Ovary (tissue), 3 donors: ENCODE measurements at regions not wholly inside any gene's neighbourhood (a gene's known extent, or its start where the extent isn't known, plus 50 kb on each side); places are given as distances from the start of the nearest gene placed in this dataset.

Experiments
- CTCF ChIP-seq, 3 donors: fragments of 450-650 bp in 2 of 3; fragments of 200-600 bp in 1 of 3; IDR thresholded peaks; one replicate each; pipeline versions ENCODE4 v1.5.1 to v1.8.0; 2016 to 2022; ENCODE audit warnings: antibody characterized with exemption in 3 of 3, mild to moderate bottlenecking in 1 of 3
- EP300 ChIP-seq: sonication (generic); formaldehyde crosslinking; IDR thresholded peaks from one replicate; pipeline ENCODE4 v1.6.1; 2017; ENCODE audit warnings: antibody characterized with exemption
- donor health status: DM: no; HTN: no; CAD: no.

- TF ChIP-seq CTCF (IDR thresholded peaks at IDR 0.05) (no peak), EP300 (no peak)
Observed at GRCh38 chr3:43969944-43970343, 271.7 kb upstream of the TOPAZ1 start.
